IPS-NIHi7 (cell line): ENCODE measurements at regions not wholly inside any gene's neighbourhood (a gene's known extent, or its start where the extent isn't known, plus 50 kb on each side); places are given as distances from the start of the nearest gene placed in this dataset.

Experiments
- DNase-seq: peaks from one replicate; pipeline ENCODE4 v3.0.0; 2012; ENCODE audit warnings: mixed read lengths; ENCODE audit errors: extremely low spot score

DNA sequence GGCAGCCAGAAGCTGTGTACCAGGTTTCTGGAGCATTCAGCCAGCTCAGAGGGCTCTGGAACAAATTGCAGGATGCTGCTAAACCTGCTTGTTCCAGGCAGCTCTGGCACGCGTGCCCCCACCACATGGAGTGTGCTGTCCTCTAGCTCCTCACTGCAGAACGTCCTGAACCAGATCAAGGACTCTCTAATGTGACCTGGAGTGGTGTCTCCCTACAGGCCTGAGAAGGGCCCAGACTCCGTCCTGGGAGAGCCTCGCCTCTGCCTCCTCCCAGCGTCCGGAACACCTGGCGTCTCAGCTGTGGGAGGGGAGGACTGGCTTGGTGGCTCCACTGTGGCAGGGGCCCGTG is 115.6 kb upstream of the GPC1 start:
- no peak for DNase-seq

DNA sequence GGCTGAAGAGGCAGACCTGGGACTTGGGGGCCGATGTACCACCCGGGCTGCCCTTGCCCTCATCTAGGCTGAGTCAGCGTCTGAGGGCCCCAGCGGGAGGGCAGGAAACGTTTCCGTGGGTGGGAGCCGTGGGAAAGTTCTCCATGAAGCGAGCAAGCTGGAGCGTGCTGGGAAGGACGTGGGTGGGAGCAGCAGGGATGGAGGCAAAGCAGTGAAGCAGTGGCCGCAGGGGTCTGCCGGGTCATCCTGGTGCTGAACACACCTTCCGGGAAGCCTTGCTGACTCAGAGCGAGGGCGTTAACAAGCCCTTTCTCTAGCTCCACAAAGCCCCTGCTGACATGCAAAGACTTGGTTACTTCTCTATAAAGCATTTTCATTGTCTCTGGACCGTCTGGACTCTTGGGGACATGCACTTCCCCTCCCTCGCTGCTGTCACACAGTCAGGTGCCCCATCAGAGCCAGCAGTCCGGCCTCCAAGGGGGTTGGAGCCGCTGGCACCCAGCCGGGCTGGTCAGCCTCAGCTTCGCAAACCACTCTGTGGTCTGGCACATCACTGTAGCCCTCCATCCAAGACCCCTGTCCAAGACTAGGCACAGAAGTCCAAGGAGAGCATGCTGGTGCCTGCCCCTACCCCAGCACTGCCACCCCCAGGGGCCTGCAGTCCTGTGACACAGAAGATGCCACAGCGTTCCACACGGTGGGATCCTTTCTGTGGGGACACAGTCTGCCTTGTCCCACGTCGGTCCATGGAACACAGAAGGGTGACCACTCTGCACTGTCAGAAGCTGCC is 115.1 kb upstream of the GPC1 start:
- DNase-seq: peak; percentile 70

DNA sequence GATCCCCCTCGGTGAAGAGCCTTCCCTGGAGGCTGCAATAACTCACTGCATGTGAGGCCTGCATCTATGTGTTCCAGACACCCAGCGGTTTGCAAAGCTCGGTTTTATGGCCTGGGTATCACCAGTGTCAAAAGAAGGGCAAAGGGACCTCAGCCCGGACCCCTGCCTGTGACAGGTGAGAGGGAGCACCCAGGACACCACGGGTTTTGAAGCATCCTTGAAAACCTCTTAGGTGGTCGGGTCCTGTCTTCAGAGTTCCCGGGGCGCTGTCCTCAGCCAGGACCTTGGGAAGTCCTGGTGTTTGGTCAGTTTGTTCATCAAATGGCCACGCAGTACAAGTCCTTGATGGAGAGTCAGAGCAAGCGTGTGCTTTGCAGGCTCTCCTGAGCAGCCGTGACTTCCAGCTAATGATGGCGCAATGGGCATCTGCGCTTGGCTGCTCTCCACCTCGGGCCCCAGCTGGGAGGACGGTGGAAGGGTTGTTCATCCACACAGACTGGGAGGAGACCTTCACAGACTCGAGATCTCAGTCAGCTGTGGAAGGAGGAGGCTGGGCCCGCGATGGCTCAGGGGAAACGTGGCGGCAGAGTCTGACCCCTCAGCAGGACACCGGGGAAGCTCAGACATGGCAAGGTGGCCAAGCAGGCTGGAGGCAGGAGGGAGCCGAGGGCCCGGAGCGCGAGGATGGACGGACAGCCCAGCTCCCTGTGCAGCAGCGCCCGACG is 113.1 kb upstream of the GPC1 start:
- DNase-seq: no peak

DNA sequence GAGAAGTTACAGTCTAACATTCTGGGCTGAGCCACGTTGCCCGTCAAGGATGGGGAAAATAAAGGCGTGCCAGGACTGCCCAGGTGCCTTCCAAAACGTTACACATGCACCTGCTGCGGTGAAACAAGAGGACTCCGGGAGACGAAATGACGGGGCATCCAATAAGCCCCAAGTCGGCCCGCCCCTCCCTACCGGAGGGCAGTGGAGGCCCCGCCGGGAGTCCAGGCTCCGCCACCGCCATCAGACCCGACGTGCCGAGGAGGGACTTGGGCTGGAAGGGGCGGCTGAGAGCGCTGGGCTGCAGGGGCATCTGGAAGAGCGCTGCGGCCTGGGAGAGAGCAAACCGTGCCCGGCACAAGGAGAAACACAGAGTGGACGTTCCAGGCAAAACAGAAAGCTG is 112.5 kb upstream of the GPC1 start:
- no peak for DNase-seq

DNA sequence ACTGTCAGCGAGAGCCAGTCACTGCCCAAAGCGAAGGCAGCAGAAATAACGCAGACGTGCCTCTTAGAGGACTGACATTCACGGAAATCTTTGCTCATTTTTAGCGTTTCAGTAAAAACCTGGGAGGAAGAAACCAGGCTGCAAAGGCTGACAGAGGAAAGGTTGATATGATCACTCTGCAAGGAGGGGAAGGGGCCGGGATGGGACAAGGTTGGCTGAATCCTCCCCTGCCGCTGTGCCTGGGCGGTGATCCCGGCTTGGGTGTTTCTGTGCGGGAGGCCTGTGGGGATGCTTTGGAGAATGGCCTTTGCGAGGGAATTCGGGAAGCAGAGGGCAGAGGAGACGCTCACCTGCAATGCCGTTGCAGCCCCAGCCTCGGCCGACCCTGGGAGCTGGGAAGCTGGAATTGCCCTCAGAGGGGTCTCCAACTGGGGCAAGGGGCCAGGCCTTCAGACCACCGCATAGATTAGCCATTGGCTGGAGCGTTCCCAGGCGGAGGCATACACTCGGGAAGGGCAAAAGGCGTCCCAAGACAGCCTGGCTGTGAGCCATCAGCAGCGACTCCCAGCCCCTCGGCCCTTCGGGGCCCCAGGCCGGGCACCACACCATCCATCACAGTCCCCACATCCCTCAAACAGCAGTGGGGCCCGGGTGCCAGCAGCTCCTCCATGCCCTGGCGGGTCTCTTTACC is 111.7 kb upstream of the GPC1 start:
- DNase-seq: no peak

DNA sequence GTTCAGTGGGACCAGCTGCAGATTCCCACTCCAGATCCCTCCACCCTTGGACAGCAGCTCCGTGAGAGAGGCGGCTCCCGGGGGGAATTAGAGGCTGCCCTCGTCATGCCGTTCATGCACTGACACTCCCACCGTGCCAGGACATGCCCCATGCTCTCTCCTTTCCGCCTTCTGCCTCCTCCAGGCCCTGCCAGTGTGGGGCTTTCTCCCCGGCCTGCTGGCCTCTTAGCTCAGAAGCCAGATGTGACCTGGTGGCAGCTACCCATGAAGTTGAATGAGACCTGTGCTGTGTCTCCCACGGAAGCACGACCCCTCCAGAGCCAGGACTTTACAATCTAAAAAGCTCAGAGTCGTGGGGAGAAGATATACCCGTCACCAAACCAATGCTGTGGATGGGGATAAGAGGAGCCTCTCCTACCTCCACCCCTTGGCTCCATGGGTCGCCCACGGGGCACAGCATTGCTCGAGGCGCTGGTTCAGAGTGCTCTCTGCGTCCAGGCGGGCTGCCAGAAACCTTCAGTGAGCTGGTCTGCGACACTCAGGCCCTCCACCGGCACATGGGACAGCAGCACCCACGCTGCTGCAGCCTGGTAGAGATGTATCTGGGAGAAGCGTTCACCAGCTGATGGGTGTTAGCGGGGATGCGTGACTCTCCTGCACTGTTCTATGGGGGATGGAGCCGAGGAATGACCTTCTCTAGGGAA is 111.0 kb upstream of the GPC1 start:
- DNase-seq: no peak

DNA sequence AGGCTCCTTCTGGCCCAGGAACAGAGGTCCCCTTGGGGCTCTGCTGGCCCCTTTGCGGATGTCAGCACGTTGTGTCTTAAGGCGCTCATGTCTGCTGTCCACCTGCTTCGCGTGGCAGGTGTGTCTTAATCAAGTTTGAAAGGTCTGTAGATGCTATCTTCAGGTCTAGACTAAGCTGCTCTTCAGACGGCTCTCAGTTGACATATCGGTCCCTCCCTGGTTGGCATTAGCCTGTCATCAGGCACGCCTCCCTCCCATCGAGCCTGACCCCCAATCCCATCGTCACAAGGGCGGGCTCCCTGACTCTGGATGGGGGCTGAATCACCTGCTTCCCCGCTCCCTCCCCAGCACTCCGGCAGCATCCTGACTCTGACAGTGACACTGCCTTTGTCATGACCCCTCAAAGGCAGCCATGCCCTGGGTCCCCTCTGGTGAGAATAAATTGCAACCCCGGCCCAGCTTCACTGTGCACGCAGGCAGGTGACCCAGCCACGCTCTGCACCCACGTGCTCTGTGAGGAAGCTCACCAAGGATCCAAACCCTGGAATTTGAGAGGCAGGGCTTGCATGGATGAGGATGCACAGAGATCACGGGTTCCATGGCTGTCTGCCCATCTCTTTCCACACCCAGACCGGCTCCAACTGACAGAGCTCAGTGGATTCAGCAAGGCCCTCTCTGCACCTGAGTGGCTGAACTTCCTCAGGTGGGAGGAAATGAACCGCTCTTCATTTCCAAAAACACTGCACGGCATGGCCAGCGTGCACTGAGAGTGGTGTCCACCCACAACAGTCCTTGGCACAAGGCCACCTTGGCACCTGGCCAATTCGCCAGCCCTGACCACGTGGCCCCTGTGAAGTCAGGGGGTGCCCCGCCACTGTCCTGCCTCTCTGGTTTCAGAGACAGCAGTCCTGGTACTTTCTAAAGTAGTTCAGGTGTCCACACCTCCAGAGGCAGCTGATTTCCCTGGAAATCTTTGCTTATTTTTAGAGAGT is 110.2 kb upstream of the GPC1 start:
- DNase-seq: no peak

DNA sequence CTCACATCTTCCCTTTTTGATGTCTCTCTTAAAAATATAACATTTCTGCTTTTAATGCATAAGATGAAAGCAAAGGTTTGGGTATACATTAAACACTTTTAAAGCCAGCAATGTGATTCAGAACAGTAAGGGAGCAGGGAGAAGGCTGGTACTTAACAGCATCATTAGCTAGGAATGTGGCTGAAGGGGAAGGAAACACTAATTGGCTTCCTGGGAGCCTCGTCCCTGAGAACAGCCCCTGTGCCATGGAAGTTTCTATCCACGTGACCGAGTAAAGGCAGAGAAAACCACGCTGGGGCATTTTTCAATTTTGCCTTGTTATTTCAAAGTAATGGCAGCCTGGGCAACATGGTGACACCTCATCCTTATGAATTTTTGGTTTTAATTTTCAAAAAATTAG is 109.2 kb upstream of the GPC1 start:
- no peak for DNase-seq

DNA sequence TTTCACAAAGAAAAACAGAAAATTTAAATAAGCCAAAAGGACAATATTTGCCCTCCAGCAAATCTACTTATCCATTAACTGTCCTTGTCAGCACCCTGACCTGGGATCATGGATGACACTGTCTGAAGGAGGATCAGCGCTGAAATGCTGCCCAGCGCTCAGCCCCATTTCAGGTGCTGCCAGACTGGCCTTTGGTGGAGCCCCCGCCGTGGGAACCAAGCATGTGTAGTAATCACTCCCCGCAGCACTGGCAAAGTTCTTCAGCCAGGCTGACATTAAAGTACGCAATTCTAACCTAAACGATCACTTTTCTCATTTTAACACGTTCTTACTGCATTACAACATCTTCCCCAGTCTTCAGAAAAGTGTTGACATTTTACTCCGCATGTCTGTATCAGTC is 108.6 kb upstream of the GPC1 start:
- no peak for DNase-seq

DNA sequence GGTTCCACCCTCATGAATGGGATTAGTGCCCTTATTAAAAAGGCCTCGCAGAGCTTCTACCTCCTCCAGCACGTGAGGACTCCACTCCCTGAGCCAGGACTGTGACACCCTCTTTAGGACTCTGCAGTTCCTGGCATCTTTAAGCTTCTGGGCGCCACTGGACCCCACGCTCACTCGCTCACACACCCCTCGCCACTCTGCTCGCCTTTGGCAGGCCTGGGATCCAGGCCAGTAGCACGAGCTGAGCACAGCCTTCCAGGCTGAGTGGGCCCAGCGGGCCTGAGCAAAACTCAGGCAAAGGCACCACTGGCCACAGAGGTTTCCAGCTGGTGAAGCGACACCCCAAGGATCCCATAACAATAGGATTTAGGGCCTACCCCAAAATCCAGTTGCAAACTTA is 107.9 kb upstream of the GPC1 start:
- no peak for DNase-seq

DNA sequence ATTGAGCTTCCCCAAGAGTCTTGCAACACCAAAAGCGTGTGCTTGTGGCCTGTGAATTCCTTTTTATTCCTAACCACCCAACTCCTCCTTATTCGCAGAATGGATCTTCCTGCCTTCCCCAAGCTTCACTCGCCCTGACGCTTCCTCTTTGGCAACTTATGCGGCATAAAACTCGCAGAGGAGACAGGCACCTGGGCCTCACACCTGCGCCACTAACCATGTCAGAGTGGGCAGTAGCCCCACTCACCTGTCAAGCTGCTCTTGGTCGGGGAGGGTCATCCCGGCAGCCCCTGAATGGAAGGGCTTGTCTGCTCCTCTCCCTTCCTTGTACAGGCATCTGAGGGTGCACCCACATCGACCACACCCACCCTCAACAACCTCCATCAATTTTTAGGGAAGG is 106.9 kb upstream of the GPC1 start:
- DNase-seq: no peak

DNA sequence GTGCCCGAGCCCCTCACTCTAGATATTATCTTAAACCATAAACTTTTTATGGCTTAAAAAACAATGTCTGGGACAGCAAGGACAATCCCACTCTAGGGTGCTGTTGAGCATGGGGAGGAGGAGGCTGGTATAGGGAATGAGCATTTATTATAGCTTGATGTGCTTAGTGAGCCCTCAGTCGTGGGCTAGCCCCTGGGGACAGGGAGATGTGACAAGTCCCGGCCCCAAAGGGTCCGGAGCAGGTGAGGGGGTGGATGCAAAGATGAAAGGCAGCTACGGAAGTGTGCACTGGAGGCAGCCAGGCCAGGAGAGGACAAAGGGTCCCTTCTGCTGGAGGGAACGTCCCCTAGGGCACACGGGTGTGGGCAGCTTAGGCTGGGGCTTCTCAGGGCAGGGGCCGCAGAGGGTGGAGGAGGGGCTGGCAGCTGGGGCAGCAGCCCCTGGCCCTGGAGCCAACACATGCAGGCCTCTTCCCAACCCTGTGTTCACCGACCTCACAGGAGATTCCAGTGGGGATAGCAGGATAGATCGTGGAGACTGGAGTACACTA is 106.3 kb upstream of the GPC1 start:
- DNase-seq: no peak

DNA sequence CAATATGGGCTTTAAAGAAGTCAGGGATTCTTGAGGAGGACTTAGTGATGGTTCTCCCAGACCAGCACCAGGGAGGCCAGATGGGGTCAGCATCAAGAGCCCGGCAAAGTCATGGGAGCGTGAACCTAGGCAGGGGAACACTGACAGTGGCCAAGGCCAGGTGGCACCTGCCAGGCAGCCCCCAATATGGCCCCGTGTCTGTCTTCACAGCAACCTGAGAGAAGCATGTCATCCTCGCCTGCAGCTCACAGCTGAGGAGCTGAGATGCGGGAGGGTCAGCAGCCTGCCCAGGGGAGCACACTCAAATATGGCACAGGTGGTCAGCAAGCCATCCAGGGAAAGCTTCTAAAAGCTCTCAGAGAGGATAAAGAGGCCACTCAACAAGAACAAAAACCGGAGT is 105.7 kb upstream of the GPC1 start:
- no peak for DNase-seq

DNA sequence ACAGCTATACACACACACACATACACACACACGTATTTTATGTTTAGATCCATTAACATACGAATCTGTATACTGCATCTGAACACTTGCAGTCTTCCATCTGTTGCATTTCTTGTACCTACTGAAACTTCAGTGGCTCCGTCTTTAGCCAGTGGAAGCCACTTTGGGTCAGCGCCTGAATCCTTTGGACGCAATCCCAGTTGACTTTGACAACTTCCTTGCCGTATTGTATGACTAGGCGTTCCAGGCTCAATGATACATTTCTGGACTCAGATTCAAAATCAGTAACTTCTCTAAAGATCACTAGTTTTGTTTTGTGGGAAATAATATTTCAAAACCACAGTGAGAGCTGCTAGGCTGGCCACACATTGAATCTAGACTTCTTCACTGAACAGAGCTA is 101.5 kb upstream of the GPC1 start:
- DNase-seq: no peak

DNA sequence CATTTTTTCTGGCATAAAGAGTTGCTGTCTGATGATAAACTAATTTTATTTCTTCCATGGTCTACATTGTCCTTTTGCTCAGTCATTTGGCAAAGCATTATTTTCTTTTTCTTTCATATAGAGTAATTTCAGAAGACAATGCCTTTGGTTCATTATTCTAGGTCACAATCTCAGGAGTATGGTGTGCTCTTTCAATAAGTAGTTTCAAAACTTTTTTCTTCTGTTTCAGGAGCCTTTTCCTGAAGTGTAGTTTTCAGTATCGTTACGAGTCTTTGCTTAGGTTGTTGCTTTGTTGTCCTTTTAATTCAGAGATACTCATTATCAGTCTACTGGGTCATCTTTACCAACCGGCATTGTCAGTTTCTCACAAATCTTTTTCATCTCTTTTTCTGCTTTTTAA is 100.4 kb upstream of the GPC1 start:
- no peak for DNase-seq

DNA sequence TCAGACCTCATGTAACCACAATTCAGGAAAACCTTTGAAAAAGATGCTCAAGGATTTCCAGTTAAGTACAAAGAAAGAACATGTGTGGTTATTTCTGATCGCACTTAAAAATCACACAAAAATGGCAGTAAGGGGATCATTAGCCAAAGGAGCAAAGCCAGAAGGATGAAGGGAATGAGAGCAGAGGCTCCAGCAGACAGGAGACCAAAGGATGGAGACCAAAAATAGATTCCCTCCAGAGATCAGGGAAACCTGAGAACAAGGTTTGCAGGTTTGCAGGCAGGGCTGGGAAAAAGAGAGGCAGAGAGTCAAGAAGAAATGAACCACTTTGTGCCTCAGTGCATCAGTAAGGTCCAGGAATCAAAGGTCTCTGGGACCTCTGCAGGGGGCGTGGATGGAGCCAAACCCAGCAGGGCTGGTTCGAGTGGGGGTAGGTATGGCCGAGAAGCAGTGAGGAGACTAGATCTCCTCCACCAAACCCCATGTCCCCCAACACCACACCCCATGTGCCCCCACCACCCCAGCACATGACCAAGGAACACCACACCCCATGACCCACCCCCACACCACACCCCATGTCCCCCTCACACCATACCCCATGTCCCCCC is 98.5 kb upstream of the GPC1 start:
- DNase-seq: no peak

DNA sequence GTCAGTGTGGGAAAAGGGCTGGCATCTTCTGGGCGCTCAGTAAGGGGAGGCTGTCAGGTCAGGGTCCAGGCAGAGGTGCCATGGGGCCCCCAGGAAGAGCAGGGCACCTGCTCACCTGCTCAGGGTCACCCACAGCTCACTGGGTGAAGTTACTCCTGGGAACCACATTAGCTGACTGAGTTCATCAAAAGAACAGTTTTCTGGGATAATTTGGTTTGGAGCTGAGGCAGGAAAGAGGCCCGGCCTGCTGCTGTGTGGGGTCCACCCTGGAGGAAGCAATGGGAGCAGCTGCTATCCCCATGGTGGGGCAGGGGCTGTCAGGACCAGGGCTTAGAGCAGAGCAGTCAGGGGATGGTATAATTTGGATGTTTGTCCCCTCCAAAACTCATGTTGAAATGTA is 97.2 kb upstream of the GPC1 start:
- no peak for DNase-seq

DNA sequence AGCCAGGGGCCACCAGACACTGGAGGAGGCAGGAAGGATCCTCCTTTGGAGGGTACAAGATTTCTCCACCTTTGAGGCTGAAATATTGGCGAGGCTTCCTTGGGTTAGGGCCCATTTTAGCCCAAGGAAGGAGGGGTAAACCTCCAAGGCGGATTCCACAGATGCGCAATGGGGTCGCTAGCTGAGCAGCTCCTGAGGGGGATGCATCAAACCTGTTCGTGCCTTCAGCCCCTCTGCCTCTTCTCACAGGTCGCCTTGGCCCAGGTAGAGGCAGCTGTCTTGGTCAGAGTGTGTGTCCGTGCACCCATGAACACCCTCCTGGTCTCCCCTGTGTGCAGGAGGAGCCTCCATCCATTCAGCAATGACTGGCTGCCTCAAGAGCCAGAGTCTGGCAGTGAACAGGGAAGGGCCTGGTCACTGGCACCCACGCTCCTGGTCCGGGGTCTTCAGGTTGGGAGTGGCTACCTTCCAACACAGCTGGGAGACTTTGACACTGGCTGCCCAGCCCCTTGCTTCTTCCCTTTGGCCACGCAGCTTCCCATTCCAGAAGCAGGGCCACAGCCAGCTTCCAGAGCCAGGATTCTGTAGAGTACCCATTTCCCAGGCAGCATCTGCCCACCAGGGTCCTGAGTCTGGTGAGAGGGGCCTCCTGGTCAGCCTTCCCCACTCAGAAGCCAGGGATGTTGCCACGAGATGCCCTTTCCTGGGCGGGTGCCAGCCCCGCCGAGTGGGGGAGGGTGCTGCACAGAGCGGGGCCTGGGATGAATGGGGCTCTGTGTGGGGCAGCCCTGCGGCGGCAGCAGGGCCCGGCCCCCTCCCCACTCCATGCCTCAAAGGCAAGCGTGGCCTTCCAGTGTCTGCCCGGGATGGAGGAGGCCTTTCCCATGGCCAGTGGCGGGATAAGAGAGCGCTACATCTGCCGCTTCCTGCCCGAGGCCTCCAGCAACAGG is 95.8 kb upstream of the GPC1 start:
- no peak for DNase-seq

DNA sequence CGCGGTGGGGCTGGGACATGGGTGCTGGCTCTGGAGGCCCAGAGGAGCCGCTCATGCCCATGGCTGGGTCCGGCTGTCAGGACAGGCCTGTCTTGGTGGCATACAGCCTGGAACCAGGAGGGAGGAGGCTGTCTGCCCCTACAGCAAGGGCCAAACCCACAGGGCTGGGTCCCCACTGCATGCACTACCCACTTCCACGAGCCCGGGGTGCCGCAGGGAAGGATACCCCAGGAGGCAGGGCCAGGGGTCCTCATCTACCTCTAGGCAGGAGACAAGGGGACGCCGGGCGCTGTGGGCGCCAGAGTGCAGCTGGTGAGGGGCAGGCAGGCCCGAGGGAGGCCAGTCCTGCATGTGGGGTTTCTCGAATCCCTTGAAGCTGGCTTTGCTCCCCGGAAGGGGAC is 95.1 kb upstream of the GPC1 start:
- no peak for DNase-seq
